ENCODE measurements at regions not wholly inside any gene's neighbourhood (a gene's known extent, or its start where the extent isn't known, plus 50 kb on each side); places are given as distances from the start of the nearest gene placed in this dataset.

- DNase-seq (ENCODE audit: extremely low spot score in 2 of 2): no peak
- no peak for TF ChIP-seq POLR2A (IDR thresholded peaks at IDR 0.05)
- no peak for TF ChIP-seq POLR2AphosphoS5 (IDR thresholded peaks at IDR 0.05; ENCODE audit: insufficient read depth in 1 of 2, low read depth in 1 of 2)
- no peak for TF ChIP-seq CTCF (IDR thresholded peaks at IDR 0.05)
- no peak overlapping the region for H3K27ac ChIP-seq
- H3K9me3 ChIP-seq: no peaks in the 10 kb centered on the region
- H3K4me1 ChIP-seq: no peaks in the 10 kb centered on the region
- no peak overlapping the region for H3K4me3 ChIP-seq
- H3K36me3 ChIP-seq: no peaks in the 10 kb centered on the region
- intact Hi-C loops (cut with DNase I): no loop called here
- no peaks in the 10 kb centered on the region for H3K27me3 ChIP-seq
These were observed 189.7 kb downstream of the ATPSCKMT start for GRCh38 chr5:10059980-10060379.

GRCh38 chr5:10059556-10059955 is 190.1 kb downstream of the ATPSCKMT start:
- no peak overlapping the region for H3K27ac ChIP-seq
- intact Hi-C loops (cut with DNase I): no loop called here
- no peaks in the 10 kb centered on the region for H3K4me1 ChIP-seq
- H3K4me3 ChIP-seq: no peak overlapping the region
- no peaks in the 10 kb centered on the region for H3K36me3 ChIP-seq
- H3K27me3 ChIP-seq: no peaks in the 10 kb centered on the region
- no peak for DNase-seq (ENCODE audit: extremely low spot score in 2 of 2)
- TF ChIP-seq POLR2A (IDR thresholded peaks at IDR 0.05) (no peak), POLR2AphosphoS5 (IDR thresholded peaks at IDR 0.05; ENCODE audit: insufficient read depth in 1 of 2, low read depth in 1 of 2) (no peak), CTCF (IDR thresholded peaks at IDR 0.05) (no peak)
- no peaks in the 10 kb centered on the region for H3K9me3 ChIP-seq

GRCh38 chr5:10057356-10057755 is 192.3 kb downstream of the ATPSCKMT start:
- H3K27ac ChIP-seq: no peak overlapping the region
- no peak overlapping the region for H3K4me3 ChIP-seq
- peaks cover 4% of the 10 kb centered on the region for H3K9me3 ChIP-seq
- intact Hi-C loops (cut with DNase I): no loop called here
- no peaks in the 10 kb centered on the region for H3K4me1 ChIP-seq
- peak in 1 of 2 donors; percentile 65 for DNase-seq (ENCODE audit: extremely low spot score in 2 of 2)
- TF ChIP-seq CTCF (IDR thresholded peaks at IDR 0.05) (no peak), POLR2AphosphoS5 (IDR thresholded peaks at IDR 0.05; ENCODE audit: insufficient read depth in 1 of 2, low read depth in 1 of 2) (no peak), POLR2A (IDR thresholded peaks at IDR 0.05) (no peak)
- no peaks in the 10 kb centered on the region for H3K36me3 ChIP-seq
- H3K27me3 ChIP-seq: no peaks in the 10 kb centered on the region

GRCh38 chr5:10056228-10056760 is 193.4 kb downstream of the ATPSCKMT start:
- no peak for TF ChIP-seq CTCF (IDR thresholded peaks at IDR 0.05)
- no peak for TF ChIP-seq POLR2AphosphoS5 (IDR thresholded peaks at IDR 0.05; ENCODE audit: insufficient read depth in 1 of 2, low read depth in 1 of 2)
- TF ChIP-seq POLR2A (IDR thresholded peaks at IDR 0.05): no peak
- H3K4me1 ChIP-seq: no peaks in the 10 kb centered on the region
- H3K4me3 ChIP-seq: no peak overlapping the region
- H3K9me3 ChIP-seq: peaks cover 12% of the 10 kb centered on the region
- no peak overlapping the region for H3K27ac ChIP-seq
- H3K36me3 ChIP-seq: no peaks in the 10 kb centered on the region
- intact Hi-C loops (cut with DNase I): no loop called here
- DNase-seq (ENCODE audit: extremely low spot score in 2 of 2): peak in 1 of 2 donors; percentile 70
- H3K27me3 ChIP-seq: no peaks in the 10 kb centered on the region

- no peaks in the 10 kb centered on the region for H3K27me3 ChIP-seq
- H3K4me3 ChIP-seq: no peak overlapping the region
- intact Hi-C loops (cut with DNase I): no loop called here
- H3K9me3 ChIP-seq: peaks cover 12% of the 10 kb centered on the region
- DNase-seq (ENCODE audit: extremely low spot score in 2 of 2): no peak
- no peaks in the 10 kb centered on the region for H3K4me1 ChIP-seq
- no peak for TF ChIP-seq CTCF (IDR thresholded peaks at IDR 0.05)
- TF ChIP-seq POLR2A (IDR thresholded peaks at IDR 0.05): no peak
- TF ChIP-seq POLR2AphosphoS5 (IDR thresholded peaks at IDR 0.05; ENCODE audit: insufficient read depth in 1 of 2, low read depth in 1 of 2): no peak
- H3K36me3 ChIP-seq: no peaks in the 10 kb centered on the region
- H3K27ac ChIP-seq: no peak overlapping the region
These were observed 199.7 kb downstream of the ATPSCKMT start for GRCh38 chr5:10049858-10050455.
